DOHH2 (cell line): ENCODE measurements at regions not wholly inside any gene's neighbourhood (a gene's known extent, or its start where the extent isn't known, plus 50 kb on each side); places are given as distances from the start of the nearest gene placed in this dataset.
"Not testable (repeated sequence)": the region's sequence is repeated elsewhere in the genome, so short reads cannot be mapped to it uniquely, and the experiment has no call there.

Source experiments
- H3F3A ChIP-seq: fragments of 200-600 bp; sonication (generic), shearing (Covaris generic); 2 replicates; pipeline ENCODE4 v1.6.0; 2016; ENCODE audit warnings: antibody characterized with exemption, mild to moderate bottlenecking; ENCODE audit not compliant: control insufficient read depth, insufficient read depth
- H3K27ac ChIP-seq: fragments of 200-600 bp; sonication (generic); 2 replicates; pipeline ENCODE4 v1.5.1; 2014; ENCODE audit warnings: low read depth, mild to moderate bottlenecking, low read length, moderate library complexity
- H3K27me3 ChIP-seq: fragments of 200-600 bp; sonication (generic); 2 replicates; pipeline ENCODE4 v1.6.1; 2014; ENCODE audit warnings: mild to moderate bottlenecking, low read length, mixed read lengths; ENCODE audit not compliant: control insufficient read depth
- H3K36me3 ChIP-seq: fragments of 200-600 bp; sonication (generic); 2 replicates; pipeline ENCODE4 v1.6.1; 2014; ENCODE audit warnings: mild to moderate bottlenecking, low read length, moderate library complexity, mixed read lengths; ENCODE audit not compliant: control insufficient read depth
- H3K4me1 ChIP-seq: fragments of 200-600 bp; sonication (generic); 2 replicates; pipeline ENCODE4 v1.6.1; 2014; ENCODE audit warnings: mild to moderate bottlenecking, low read length, mixed read lengths; ENCODE audit not compliant: control insufficient read depth
- H3K4me2 ChIP-seq: fragments of 200-600 bp; sonication (generic); 2 replicates; pipeline ENCODE4 v1.6.0; 2014; ENCODE audit warnings: mild to moderate bottlenecking, low read length, moderate library complexity
- H3K4me3 ChIP-seq: fragments of 200-600 bp; sonication (generic); 2 replicates; pipeline ENCODE4 v1.5.1; 2014; ENCODE audit warnings: mild to moderate bottlenecking, low read length, mixed read lengths
- H3K79me2 ChIP-seq: fragments of 200-600 bp; sonication (generic); 2 replicates; pipeline ENCODE4 v1.6.1; 2014; ENCODE audit warnings: mild to moderate bottlenecking, low read length, mixed read lengths; ENCODE audit not compliant: control insufficient read depth
- H3K9me2 ChIP-seq: fragments of 200-600 bp; sonication (generic); replicated peaks from 2 replicates; pipeline ENCODE4 v1.6.1; 2014; ENCODE audit warnings: mild to moderate bottlenecking, low read length, mixed read lengths; ENCODE audit not compliant: control insufficient read depth
- H3K9me3 ChIP-seq: fragments of 200-600 bp; sonication (generic); 2 replicates; pipeline ENCODE4 v1.6.1; 2014; ENCODE audit warnings: antibody characterized with exemption, low read length, mixed read lengths; ENCODE audit not compliant: control insufficient read depth, insufficient read depth
- H4K20me1 ChIP-seq: fragments of 200-600 bp; sonication (generic); 2 replicates; pipeline ENCODE4 v1.6.0; 2014; ENCODE audit warnings: low read depth, mild to moderate bottlenecking, antibody characterized with exemption, low read length, moderate library complexity; ENCODE audit not compliant: control insufficient read depth, insufficient read depth
- EZH2phosphoT487 ChIP-seq: fragments of 200-600 bp; sonication (generic); IDR thresholded peaks from 2 replicates; pipeline ENCODE4 v1.6.1; 2017; ENCODE audit warnings: borderline replicate concordance, mild to moderate bottlenecking, antibody characterized with exemption, low read length, moderate library complexity, mixed read lengths
- TF ChIP-seq, protein P1 (sequence below): fragments of 200-600 bp; sonication (generic); IDR thresholded peaks from one replicate; pipeline ENCODE4 v1.5.1; 2014; ENCODE audit warnings: antibody characterized with exemption, mild to moderate bottlenecking, low read depth, low read length; ENCODE audit not compliant: poor library complexity, severe bottlenecking

DNA sequence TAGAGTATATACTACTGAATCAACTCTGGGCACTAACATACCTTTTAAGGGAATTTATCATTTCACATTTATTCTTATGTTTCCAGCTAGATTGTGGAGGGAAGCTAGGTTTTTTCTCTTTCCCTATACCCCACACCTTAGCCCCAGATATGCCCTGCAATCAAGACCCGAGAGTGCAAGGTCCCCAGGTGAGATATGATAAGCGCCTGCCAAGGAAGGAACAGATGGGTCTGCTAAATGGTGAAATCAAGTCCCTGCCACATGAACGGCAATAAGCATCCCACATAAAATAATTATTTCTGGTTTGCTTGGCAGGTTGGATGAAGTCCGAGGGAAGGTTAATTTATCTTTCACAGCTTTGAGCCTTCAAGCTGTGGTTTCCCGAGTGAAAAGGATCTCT lies 195.5 kb downstream of the TOX3 start:
- H3K9me3 ChIP-seq, result no peaks in the 10 kb centered on the region
- H3K4me1 ChIP-seq, result no peaks in the 10 kb centered on the region
- no peaks in the 10 kb centered on the region for H3K79me2 ChIP-seq
- no peaks in the 10 kb centered on the region for H3F3A ChIP-seq
- no peak overlapping the region for H3K4me2 ChIP-seq
- TF ChIP-seq, protein P1, sequence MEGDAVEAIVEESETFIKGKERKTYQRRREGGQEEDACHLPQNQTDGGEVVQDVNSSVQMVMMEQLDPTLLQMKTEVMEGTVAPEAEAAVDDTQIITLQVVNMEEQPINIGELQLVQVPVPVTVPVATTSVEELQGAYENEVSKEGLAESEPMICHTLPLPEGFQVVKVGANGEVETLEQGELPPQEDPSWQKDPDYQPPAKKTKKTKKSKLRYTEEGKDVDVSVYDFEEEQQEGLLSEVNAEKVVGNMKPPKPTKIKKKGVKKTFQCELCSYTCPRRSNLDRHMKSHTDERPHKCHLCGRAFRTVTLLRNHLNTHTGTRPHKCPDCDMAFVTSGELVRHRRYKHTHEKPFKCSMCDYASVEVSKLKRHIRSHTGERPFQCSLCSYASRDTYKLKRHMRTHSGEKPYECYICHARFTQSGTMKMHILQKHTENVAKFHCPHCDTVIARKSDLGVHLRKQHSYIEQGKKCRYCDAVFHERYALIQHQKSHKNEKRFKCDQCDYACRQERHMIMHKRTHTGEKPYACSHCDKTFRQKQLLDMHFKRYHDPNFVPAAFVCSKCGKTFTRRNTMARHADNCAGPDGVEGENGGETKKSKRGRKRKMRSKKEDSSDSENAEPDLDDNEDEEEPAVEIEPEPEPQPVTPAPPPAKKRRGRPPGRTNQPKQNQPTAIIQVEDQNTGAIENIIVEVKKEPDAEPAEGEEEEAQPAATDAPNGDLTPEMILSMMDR, result no peak
- no peak for TF ChIP-seq EZH2phosphoT487
- H3K9me2 ChIP-seq, result no peaks in the 10 kb centered on the region
- H3K27ac ChIP-seq, result no peak overlapping the region
- no peaks in the 10 kb centered on the region for H3K36me3 ChIP-seq
- H3K4me3 ChIP-seq, result no peak overlapping the region
- H4K20me1 ChIP-seq, result no peaks in the 10 kb centered on the region
- H3K27me3 ChIP-seq, result no peaks in the 10 kb centered on the region

- no peaks in the 10 kb centered on the region for H3F3A ChIP-seq
- no peaks in the 10 kb centered on the region for H4K20me1 ChIP-seq
- TF ChIP-seq, protein P1, result no peak
- TF ChIP-seq EZH2phosphoT487, result no peak
- no peaks in the 10 kb centered on the region for H3K4me1 ChIP-seq
- no peaks in the 10 kb centered on the region for H3K36me3 ChIP-seq
- no peak overlapping the region for H3K27ac ChIP-seq
- no peak overlapping the region for H3K4me2 ChIP-seq
- H3K9me2 ChIP-seq, result no peaks in the 10 kb centered on the region
- no peaks in the 10 kb centered on the region for H3K27me3 ChIP-seq
- no peak overlapping the region for H3K4me3 ChIP-seq
- H3K79me2 ChIP-seq, result no peaks in the 10 kb centered on the region
- H3K9me3 ChIP-seq, result no peaks in the 10 kb centered on the region
Measured at GRCh38 chr16:52350031-52350642, 196.8 kb downstream of the TOX3 start.

- H3K27me3 ChIP-seq, result no peaks in the 10 kb centered on the region
- no peaks in the 10 kb centered on the region for H3K79me2 ChIP-seq
- no peak overlapping the region for H3K27ac ChIP-seq
- H3K4me1 ChIP-seq, result no peaks in the 10 kb centered on the region
- H3K36me3 ChIP-seq, result no peaks in the 10 kb centered on the region
- no peak overlapping the region for H3K4me2 ChIP-seq
- H3K4me3 ChIP-seq, result no peak overlapping the region
- TF ChIP-seq, protein P1, result no peak
- no peak for TF ChIP-seq EZH2phosphoT487
- H4K20me1 ChIP-seq, result no peaks in the 10 kb centered on the region
- H3K9me2 ChIP-seq, result no peaks in the 10 kb centered on the region
- H3K9me3 ChIP-seq, result no peaks in the 10 kb centered on the region
- no peaks in the 10 kb centered on the region for H3F3A ChIP-seq
Measured at GRCh38 chr16:52346709-52347108, 200.2 kb downstream of the TOX3 start.

GRCh38 chr16:52333673-52334072 lies 213.3 kb downstream of the TOX3 start:
- H3K79me2 ChIP-seq, H3K27me3 ChIP-seq, H3K4me2 ChIP-seq, H4K20me1 ChIP-seq, H3K9me2 ChIP-seq, H3K9me3 ChIP-seq, H3K36me3 ChIP-seq, H3F3A ChIP-seq, H3K27ac ChIP-seq, H3K4me3 ChIP-seq, H3K4me1 ChIP-seq: not testable (repeated sequence)
